ENCODE measurements at regions not wholly inside any gene's neighbourhood (a gene's known extent, or its start where the extent isn't known, plus 50 kb on each side); places are given as distances from the start of the nearest gene placed in this dataset.

GRCh38 chr1:79760531-79760930 lies 754.0 kb upstream of the ADGRL4 start:
- ATAC-seq = no peak

DNA sequence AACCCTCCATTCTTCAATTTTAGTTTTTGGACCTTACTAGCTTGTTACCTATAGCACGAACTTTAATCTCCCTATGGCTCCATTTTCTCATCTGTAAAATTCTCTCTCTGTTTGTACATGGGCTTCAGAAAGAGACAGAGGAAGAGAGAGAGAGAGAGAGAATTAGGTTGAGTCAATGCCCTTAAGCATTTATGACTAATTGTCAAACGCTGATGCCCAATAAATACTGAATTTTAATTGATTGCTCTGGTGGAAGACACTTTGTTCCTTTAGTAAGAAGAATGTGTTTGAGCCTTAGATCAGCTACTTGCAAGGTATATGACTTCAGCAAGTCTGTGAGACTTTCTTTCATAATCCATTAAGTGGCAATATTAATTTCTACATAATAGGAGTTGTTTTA lies 743.1 kb upstream of the ADGRL4 start:
- Histone ChIP-seq H3K36me3 (no peaks in the 10 kb centered on the region), H3K9me3 (no peaks in the 10 kb centered on the region), H3K4me1 (no peaks in the 10 kb centered on the region), H3K27ac (no peak overlapping the region), H3K27me3 (no peaks in the 10 kb centered on the region), H3K4me3 (no peak overlapping the region)
- TF ChIP-seq, protein P1, sequence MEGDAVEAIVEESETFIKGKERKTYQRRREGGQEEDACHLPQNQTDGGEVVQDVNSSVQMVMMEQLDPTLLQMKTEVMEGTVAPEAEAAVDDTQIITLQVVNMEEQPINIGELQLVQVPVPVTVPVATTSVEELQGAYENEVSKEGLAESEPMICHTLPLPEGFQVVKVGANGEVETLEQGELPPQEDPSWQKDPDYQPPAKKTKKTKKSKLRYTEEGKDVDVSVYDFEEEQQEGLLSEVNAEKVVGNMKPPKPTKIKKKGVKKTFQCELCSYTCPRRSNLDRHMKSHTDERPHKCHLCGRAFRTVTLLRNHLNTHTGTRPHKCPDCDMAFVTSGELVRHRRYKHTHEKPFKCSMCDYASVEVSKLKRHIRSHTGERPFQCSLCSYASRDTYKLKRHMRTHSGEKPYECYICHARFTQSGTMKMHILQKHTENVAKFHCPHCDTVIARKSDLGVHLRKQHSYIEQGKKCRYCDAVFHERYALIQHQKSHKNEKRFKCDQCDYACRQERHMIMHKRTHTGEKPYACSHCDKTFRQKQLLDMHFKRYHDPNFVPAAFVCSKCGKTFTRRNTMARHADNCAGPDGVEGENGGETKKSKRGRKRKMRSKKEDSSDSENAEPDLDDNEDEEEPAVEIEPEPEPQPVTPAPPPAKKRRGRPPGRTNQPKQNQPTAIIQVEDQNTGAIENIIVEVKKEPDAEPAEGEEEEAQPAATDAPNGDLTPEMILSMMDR (IDR thresholded peaks at IDR 0.05) = no peak
- intact Hi-C loops (cut with DNase I) = no loop called here
- ATAC-seq = no peak
- no peak for DNase-seq

More at GRCh38 chr1:79760531-79760930, 754.0 kb upstream of the ADGRL4 start:
- H3K9me3 ChIP-seq = no peaks in the 10 kb centered on the region
- TF ChIP-seq, protein P1 (IDR thresholded peaks at IDR 0.05) = no peak
- no peaks in the 10 kb centered on the region for H3K36me3 ChIP-seq
- intact Hi-C loops (cut with DNase I) = no loop called here
- DNase-seq = no peak
- no peaks in the 10 kb centered on the region for H3K4me1 ChIP-seq
- no peaks in the 10 kb centered on the region for H3K27me3 ChIP-seq
- no peak overlapping the region for H3K4me3 ChIP-seq
- H3K27ac ChIP-seq = no peak overlapping the region

- H3K27me3 ChIP-seq = no peaks in the 10 kb centered on the region
- intact Hi-C loops (cut with DNase I) = no loop called here
- DNase-seq (no peak), ATAC-seq (no peak)
- no peak overlapping the region for H3K27ac ChIP-seq
- no peaks in the 10 kb centered on the region for H3K4me1 ChIP-seq
- H3K9me3 ChIP-seq = no peaks in the 10 kb centered on the region
- TF ChIP-seq, protein P1 (IDR thresholded peaks at IDR 0.05) = no peak
- no peaks in the 10 kb centered on the region for H3K36me3 ChIP-seq
- no peak overlapping the region for H3K4me3 ChIP-seq
Observed at GRCh38 chr1:79745929-79746328, 739.4 kb upstream of the ADGRL4 start.

GRCh38 chr1:79744746-79745145 lies 738.2 kb upstream of the ADGRL4 start:
- no peaks in the 10 kb centered on the region for H3K36me3 ChIP-seq
- no peaks in the 10 kb centered on the region for H3K4me1 ChIP-seq

GRCh38 chr1:79741720-79742421 lies 735.3 kb upstream of the ADGRL4 start:
- Histone ChIP-seq H3K27me3 (no peaks in the 10 kb centered on the region), H3K4me3 (no peak overlapping the region), H3K36me3 (no peaks in the 10 kb centered on the region), H3K27ac (no peak overlapping the region), H3K4me1 (no peaks in the 10 kb centered on the region), H3K9me3 (no peaks in the 10 kb centered on the region)
- intact Hi-C loops (cut with DNase I) = no loop called here
- ATAC-seq (no peak), DNase-seq (no peak)
- TF ChIP-seq, protein P1 (IDR thresholded peaks at IDR 0.05) = no peak

More at GRCh38 chr1:79744746-79745145, 738.2 kb upstream of the ADGRL4 start:
- Histone ChIP-seq H3K27ac (no peak overlapping the region), H3K9me3 (no peaks in the 10 kb centered on the region), H3K4me3 (no peak overlapping the region), H3K27me3 (no peaks in the 10 kb centered on the region)
- DNase-seq = no peak
- no peak for ATAC-seq
- TF ChIP-seq, protein P1 (IDR thresholded peaks at IDR 0.05) = no peak
- intact Hi-C loops (cut with DNase I) = no loop called here
